ENCODE measurements at regions not wholly inside any gene's neighbourhood (a gene's known extent, or its start where the extent isn't known, plus 50 kb on each side); places are given as distances from the start of the nearest gene placed in this dataset.
A peak's percentile ranks its signal among the peaks of the same experiment; 100 is the strongest.

DNA sequence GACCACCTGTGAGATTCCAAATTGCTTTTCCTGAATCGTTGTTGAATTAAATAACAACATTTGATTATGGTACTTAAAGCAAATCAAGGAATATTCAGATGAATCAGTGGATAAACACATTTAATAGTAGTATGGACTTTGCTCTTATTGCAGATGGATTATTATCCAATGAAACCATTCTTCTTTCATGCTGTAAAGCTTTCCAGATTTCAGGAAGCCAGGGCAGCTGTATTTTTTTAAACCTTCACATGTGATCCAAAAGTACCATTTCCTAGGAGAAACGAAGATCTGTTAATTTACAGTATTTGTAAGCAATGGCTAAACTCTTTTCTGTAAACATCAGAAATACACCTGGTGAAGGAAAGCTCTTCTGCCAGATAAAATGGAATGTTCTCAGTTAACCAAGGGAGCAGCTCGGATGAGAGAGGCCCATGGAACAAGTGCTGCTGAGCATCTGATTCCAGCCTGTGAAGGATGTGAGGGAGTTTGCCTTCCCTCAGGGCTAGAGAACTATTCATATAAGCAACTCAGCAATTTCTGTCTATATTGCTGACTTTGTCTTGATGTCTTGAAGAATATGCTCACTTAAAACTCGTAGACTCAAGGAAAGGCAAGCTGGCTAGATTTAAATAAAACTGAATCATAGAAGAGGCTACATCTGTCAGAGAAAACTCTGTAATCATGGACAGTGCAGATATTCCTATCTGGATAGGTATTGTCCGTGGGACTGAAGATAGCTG, 94.4 kb upstream of the LIMCH1 start:
- in situ Hi-C loops (cut with HindIII; ENCODE audit: low sequenced_read_pairs) = no loop called here

DNA sequence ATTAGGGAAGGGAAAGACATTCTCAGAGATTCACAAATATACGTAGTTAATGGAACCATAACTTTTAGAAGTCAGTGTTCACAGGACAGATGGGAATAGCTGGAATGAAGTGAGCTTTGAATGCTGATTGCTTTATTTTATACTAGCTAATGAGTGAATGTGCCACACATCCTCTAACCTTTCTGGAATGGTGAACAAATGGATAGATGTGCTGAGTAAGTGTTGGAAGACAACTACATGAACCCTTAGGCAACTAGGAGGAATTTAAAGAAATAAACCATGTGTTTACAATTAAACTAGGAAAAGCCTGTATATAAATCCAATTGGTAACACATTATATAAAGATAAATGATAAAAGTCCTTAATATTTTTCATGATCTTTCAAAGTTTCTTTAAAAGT, 91.6 kb upstream of the LIMCH1 start:
- in situ Hi-C loops (cut with HindIII; ENCODE audit: low sequenced_read_pairs) = no loop called here

More for the DNA sequence above, 94.4 kb upstream of the LIMCH1 start:
- no peak for DNase-seq (ENCODE audit: low spot score)

DNA sequence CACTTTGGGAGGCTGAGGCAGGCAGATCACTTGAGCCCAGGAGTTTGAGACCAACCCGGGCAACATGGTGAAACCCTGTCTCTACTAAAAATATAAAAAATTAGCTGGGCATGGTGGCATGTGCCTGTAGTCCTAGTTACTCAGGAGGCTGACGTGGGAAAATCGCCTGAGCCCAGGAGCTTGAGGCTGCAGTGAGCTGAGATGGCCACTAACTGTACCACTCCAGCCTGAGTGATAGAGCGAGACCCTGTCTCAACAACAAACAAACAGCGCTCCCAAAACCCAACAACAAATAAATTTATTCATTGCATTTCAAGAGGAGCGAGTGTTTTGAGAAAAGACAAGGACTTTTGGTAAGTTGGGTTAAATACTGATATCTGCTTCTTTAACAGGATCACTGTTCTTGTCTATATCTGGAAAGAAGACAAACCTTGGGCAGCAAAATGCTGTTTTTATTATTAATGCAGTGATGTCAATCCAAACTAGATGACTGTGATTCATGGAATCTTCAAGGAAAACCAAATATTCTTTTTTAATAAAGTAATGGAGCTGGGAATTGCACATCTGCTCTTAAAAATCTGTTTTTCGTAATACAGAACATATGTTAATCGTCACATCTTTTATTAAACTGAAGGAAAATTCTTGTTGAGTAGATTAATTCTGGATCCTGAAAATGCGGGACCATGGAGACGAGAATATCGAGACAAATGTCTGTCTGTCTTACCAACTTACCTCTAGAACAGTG, 90.8 kb upstream of the LIMCH1 start:
- in situ Hi-C loops (cut with HindIII; ENCODE audit: low sequenced_read_pairs) = no loop called here
- no peak for DNase-seq (ENCODE audit: low spot score)

More for the DNA sequence above, 91.6 kb upstream of the LIMCH1 start:
- DNase-seq (ENCODE audit: low spot score) = no peak

DNA sequence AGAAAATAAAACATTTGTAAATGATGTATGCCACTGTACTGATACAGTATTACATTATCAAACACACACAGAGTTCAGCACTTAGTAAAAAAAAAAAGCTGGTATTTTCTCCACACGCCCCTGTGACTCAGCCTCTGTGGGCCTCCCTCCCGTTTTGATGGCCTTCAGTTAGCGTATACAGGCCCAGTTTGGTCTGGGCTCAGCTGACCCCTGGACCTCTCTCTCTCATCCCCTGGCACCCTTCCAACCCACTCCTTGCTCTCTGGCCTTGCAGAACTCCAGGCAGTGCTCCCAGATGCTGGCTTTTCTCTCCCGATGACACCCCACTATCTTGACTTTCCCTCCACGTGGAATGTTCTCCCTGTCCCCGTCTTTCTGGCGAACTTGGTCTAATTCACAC, 89.0 kb upstream of the LIMCH1 start:
- in situ Hi-C loops (cut with HindIII; ENCODE audit: low sequenced_read_pairs) = no loop called here
- no peak for DNase-seq (ENCODE audit: low spot score)

DNA sequence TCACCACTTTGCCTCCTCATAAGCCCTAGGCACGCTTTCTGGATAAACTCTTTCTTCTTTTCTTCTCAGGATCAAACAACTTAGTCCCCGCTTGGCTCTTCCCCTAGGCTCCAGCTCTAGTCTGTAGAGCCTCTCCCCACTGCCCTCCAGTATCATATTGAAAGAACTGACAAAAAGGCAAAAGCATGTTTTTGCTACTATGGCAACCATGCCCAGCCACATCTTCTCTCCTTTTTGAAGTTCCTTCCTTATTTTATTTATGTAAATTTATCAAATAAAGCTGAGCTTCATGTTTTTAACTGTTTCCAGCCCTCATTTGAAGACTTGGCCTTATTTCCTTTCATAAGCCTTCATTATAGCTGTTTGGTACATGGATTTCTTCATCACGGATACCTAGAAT, 86.0 kb upstream of the LIMCH1 start:
- DNase-seq (ENCODE audit: low spot score) = no peak
- in situ Hi-C loops (cut with HindIII; ENCODE audit: low sequenced_read_pairs) = no loop called here

DNA sequence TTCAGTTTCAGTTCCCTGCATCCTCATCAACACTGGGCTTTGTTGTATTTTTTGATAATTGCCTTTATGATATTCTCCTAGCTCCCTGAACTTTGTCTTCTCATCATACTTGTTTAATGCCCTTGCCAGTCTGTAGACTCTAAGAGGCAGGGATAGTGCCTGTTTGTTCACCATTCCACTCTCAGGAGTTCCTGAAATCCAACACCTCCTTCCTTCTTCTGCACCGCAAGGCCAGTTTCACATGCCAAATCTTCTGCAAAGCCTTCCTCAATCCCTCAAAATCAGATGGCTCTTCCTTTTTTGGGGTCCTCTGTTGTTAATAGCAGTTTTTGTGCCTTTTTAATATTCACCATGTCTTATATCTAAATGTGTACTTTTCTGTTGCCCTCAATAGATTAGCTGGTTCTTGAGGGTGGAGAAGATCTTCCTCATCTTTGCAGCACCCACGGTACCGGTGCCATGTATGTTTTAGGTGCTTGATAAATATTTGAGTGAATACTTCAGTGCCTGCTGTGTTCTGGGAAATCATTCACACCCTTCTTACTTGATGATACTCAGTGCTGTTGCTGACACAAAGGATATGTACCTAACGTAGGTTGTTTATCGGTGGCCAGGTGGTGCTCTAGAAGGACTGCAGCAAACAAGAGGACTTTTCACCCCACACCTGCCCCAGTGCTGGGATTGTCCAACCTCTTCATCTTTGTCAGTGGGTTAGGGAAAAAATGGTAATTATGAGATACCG, 85.3 kb upstream of the LIMCH1 start:
- no peak for DNase-seq (ENCODE audit: low spot score)
- in situ Hi-C loops (cut with HindIII; ENCODE audit: low sequenced_read_pairs) = no loop called here

DNA sequence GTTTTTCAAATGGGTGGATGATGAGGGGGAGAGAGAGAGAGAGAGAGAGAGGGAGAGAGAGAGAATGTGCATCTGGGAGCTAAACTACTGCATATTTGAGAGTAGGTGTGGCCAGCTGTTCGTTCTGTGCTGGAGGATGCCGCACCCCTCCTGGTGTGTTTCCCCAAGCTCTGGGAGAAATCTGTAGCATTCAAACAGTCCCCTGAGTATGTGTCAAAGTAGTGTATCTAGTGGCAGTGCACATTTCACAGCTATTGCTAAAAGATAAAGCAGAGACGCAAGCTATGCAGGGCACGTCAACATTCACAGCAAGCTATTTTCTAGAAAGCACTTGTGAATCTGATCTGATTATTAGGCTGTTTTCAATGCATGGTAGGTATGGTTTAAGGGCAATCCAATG, 83.5 kb upstream of the LIMCH1 start:
- in situ Hi-C loops (cut with HindIII; ENCODE audit: low sequenced_read_pairs) = no loop called here
- no peak for DNase-seq (ENCODE audit: low spot score)

DNA sequence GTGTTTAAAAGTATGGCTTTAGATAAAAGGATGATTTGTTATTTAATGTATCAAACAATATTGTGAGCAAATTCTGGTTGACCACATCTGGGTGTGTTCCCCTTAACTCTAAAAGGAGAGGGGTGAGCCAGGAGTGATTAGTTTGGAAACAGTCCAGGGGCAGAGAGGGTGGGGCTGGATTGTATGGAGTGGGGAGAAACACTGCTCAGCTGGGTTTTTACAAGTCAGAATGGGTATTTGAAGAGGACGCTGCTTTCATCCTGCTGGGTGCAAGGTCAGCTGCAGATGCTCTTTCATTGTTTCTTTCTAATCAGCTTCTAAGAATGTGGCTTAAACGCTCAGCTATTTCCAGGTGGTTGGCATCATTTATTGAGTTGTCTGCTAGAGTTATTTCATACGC, 82.8 kb upstream of the LIMCH1 start:
- in situ Hi-C loops (cut with HindIII; ENCODE audit: low sequenced_read_pairs) = no loop called here
- DNase-seq (ENCODE audit: low spot score) = no peak

DNA sequence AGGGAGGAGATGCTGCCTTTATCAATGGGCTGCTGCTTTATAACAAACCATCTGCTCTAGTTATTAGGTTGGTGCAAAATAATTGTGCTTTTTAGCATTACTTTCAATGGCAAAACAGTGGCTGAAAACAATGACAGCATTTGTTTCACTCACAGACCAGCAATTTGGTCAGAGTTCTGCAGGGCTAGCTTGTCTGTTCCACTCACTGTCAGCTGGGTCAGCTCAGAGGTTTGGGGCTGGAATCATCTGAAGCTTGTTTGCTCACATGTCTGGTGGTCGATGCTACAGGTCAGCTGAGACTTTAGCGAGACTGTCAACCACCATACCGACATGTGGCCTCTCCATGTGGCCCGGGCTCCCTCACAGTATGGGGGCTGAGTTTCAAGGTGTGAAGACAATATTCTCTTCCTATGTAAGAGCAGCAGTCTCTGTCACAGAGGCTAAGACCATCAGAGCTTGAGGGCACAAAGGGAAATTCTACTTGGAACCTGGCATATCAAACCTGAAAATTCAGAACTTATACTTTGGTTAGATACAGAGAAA, 81.3 kb upstream of the LIMCH1 start:
- in situ Hi-C loops (cut with HindIII; ENCODE audit: low sequenced_read_pairs) = no loop called here
- peak; percentile 28 for DNase-seq (ENCODE audit: low spot score)

DNA sequence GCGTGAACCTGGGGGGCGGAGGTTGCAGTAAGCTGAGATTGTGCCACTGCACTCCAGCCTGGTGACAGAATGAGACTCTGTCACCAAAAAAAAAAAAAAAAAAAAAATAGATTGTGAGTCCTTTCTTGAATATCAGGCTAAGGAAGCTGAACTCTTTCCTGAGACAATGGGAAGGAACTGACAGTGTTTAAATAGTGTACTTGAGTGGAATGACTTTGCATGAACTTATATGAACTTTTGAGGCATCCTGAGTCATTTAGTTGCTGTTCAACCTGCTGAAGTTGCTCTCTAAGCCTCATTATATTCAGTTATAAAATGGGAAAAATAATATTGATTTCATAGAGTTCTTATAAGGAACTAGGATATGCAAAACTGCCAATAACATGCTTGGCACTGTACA, 79.3 kb upstream of the LIMCH1 start:
- in situ Hi-C loops (cut with HindIII; ENCODE audit: low sequenced_read_pairs) = no loop called here
- no peak for DNase-seq (ENCODE audit: low spot score)

DNA sequence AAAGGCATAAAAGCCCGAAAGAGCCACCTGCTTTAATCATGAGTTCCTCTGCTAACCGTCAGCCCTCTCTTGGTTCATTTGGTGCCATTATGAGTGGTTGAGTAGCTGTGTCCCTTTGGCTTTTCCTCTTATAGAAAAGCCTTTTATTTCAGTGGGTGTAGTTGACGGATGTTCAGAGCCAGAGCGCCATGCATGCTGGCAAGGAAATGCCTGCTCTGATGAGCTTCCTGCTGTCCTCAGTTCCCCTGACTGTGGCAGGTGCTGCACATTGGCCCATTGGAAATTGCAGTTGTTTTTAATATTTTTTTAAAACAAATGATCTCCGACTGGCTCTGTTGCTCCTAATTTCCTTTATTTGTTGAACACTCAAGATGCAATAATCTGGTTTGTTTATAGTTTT, 77.3 kb upstream of the LIMCH1 start:
- no peak for DNase-seq (ENCODE audit: low spot score)
- in situ Hi-C loops (cut with HindIII; ENCODE audit: low sequenced_read_pairs) = no loop called here

DNA sequence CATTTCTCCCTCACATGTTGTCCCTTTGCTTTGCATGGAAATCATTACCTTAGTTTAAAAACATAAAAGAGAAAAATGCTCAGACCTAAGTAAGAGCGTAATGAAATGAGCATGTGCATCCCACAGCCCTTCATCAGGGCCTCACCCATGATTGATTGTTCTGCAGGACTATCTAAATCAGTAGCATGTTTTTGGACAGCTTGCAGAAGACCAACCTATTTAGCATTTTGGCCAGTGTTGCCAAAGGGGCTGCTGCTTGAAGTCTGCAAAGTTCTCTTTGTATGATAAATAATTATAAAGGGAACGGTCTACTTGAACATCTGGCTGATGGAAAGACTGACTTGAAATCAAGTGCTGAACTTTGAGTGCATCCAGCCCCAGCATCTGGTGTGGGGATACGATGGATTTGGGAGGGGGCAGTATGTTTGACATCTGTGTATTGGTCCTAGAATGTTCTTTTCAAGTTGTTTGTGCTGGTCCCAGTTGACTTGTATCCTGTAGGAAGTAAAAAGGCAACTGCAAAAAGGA, 76.1 kb upstream of the LIMCH1 start:
- DNase-seq (ENCODE audit: low spot score) = no peak
- in situ Hi-C loops (cut with HindIII; ENCODE audit: low sequenced_read_pairs) = no loop called here

DNA sequence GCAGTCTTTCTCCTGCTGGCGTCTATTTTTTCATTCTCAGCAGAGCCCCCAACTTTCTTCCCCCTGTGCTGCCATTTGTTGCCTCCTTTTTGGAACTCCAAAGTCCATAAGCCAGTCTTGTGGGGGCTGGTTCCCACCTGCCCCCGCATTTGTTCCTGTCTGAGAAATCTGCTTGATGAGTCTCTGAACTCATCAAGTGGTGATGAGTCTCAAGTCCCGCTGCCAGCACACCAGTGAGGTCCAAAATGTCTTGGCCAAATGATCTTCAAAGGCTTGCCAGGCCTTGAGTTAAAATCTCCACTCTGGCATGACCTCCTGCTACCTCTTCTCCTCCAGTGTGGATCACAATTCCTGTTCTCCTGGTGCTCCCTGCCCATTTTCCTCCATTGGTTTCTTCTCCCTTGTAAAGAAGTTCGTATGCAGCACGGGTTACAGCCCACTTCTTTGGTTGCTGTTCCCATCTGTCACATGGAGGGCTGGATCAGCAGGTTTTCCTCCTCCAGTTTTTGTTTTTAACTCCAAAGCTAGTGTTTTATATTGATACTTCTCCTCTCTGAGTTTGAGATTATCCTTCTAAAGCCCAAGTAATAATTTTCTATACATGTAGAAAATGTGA, 72.7 kb upstream of the LIMCH1 start:
- DNase-seq (ENCODE audit: low spot score) = peak; percentile 47
- in situ Hi-C loops (cut with HindIII; ENCODE audit: low sequenced_read_pairs) = no loop called here

DNA sequence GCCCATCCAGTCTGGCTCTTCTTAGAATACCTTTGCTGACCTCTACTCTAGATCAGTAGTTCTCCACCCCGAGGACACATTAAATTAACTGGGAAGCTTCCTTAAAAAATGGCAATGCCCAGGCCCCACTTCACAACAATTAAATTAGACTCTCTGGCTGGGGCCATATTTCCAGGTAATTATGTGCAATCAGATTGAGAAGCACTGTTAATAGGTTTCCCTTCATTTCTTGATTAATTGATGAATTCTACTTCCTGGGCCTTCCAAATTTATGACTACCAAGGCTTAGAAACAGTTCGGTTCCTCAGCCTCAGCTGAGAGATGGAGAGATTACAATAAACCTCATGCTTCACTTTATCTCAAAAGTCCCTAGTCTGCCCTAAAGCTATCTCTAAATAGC, 71.7 kb upstream of the LIMCH1 start:
- in situ Hi-C loops (cut with HindIII; ENCODE audit: low sequenced_read_pairs) = no loop called here
- DNase-seq (ENCODE audit: low spot score) = no peak

DNA sequence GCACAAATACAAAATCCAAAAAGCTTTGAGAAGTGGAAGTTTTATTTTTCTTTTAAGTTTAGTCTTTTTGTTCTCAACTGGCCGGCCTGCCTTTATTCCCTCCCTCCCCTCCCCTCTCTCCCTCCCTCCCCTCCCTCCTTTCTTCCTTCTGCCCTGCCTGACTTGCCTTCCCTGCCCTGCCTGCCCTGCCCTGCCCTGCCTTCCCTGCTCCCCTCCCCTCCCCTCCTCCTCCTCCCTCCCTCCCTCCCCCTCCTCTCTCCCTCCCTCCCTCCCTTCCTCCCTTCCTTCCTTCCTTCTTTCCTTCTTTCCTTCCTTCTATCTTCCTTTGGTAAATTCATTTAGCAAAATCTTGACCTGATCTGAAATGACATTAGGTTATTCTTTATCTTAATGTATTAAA, 69.8 kb upstream of the LIMCH1 start:
- no peak for DNase-seq (ENCODE audit: low spot score)
- in situ Hi-C loops (cut with HindIII; ENCODE audit: low sequenced_read_pairs) = no loop called here

DNA sequence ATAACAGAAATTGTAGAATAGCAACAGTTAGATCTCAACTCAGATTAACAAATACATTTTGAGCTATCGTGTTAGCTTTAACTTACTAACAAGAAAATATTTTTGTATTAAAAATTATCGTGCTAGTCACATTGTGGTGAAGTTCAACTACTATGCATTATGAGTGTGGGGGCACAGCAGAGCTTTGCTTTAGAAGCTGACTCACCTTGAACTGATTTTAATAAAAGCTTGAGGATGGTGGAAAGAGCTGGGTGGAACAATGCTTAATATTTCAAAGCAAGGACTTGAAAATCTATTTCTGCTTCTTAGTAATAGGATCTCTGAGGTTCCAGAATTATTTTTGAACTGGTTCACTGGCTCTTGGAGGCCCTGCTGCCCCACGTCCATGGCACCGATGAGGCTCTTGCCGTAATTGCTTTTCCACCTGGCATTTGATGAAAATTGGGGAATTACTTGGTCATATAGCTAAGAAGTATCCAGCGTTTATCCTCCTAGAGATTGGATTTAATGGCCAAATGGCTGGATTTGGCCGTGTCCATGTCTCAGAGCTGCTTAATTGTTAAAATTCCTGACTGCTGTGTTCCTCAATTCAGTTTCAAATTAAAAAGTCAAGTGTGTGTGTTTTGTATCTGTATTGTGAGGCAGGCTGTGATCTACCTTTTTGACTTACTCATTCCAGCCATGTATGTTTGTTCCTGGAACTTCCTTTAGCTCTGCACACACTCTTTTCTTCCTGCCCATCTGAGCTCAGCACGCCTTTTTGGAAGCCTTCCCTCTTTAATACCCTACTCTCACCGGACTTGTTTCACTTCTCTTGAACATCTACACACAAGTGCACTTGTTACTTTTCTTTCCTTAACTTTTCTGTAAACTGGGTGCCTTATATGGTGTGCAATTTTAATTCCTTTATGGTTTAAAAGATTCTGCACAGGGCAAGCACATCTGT, 66.6 kb upstream of the LIMCH1 start:
- in situ Hi-C loops (cut with HindIII; ENCODE audit: low sequenced_read_pairs) = no loop called here
- DNase-seq (ENCODE audit: low spot score) = no peak

DNA sequence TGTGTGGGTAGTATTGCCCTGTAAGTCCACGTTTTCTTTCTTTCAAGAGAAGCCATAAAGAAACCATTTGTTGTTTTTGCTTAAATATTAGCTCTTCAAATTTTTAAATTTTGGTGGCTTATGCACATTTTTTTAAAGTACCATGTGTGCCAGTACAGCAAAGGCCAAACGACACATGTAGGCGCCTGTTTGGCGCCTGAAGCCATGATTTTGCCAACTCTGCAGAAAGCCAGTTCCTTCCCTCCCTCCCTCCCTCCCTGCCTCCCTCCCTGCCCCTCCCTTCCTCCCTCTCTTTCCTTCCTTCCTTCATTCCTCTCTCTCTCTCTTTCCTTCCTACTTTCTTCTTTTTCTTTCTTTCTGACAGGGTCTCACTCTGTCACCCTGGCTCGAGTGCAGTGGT, 65.9 kb upstream of the LIMCH1 start:
- DNase-seq (ENCODE audit: low spot score) = no peak
- in situ Hi-C loops (cut with HindIII; ENCODE audit: low sequenced_read_pairs) = no loop called here

DNA sequence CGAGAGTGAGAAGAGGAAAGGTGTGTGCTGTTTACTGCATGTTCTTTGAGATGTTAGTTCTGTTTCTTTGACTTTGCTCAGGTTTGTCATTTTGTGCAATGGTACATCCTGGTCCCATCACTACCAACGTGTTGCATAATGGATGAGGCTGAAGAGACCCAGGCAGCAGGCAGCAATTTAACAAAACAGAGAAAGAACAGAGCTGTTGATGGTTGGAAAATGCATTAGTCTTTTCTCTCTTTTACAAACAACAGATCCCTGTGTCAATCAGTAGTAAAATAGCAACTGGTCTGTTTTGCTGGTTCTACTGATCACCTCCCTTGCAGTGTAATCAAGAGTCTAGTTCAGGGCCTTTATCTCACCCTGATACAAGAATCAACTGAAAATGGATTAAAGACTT, 64.8 kb upstream of the LIMCH1 start:
- in situ Hi-C loops (cut with HindIII; ENCODE audit: low sequenced_read_pairs) = no loop called here
- no peak for DNase-seq (ENCODE audit: low spot score)

All from G401 (cell line).